K562 (cell line): ENCODE measurements at regions not wholly inside any gene's neighbourhood (a gene's known extent, or its start where the extent isn't known, plus 50 kb on each side); places are given as distances from the start of the nearest gene placed in this dataset.

ENCODE experiments used
- CTCF ChIP-seq, 3 experiments: IDR thresholded peaks in 2 of 3; conservative IDR thresholded peaks in 1 of 3; 2 replicates each; pipeline ENCODE4 v1.5.1; 2011 to 2012; ENCODE audit warnings: low read length in 3 of 3, mild to moderate bottlenecking in 3 of 3, control low read depth in 2 of 3, improper control_type of control experiment in 1 of 3, inconsistent platforms in 1 of 3, low read depth in 1 of 3, mixed read lengths in 1 of 3, moderate library complexity in 1 of 3; ENCODE audit not compliant: insufficient read depth in 2 of 3
- SIN3A ChIP-seq, 2 experiments: fragments of 150-350 bp in 1 of 2; IDR thresholded peaks; 2 replicates each; pipeline ENCODE4 v1.6.1; 2011 to 2016; ENCODE audit warnings: borderline replicate concordance in 2 of 2, low read depth in 2 of 2, low read length in 2 of 2, mild to moderate bottlenecking in 2 of 2, moderate library complexity in 2 of 2; ENCODE audit not compliant: control insufficient read depth in 1 of 2

GRCh38 chr3:127458696-127459604 is 131.6 kb downstream of the TPRA1 start:
- no peak for TF ChIP-seq CTCF (IDR thresholded peaks at IDR 0.05 in 2 of 3, conservative IDR thresholded peaks at IDR 0.05 in 1 of 3; ENCODE audit: insufficient read depth in 2 of 3, low read depth in 1 of 3, low read length in 3 of 3)
- no peak for TF ChIP-seq SIN3A (IDR thresholded peaks at IDR 0.05; ENCODE audit: borderline replicate concordance in 2 of 2, control insufficient read depth in 1 of 2, low read depth in 2 of 2, low read length in 2 of 2)
